OCI-LY7 (cell line): ENCODE measurements at regions not wholly inside any gene's neighbourhood (a gene's known extent, or its start where the extent isn't known, plus 50 kb on each side); places are given as distances from the start of the nearest gene placed in this dataset.

Source experiments
- BruUV-seq: library from RNA; stranded (reverse); fragments of 400-500 nt; replicated peaks from 2 replicates; lab custom pipeline; 2021; lab: Mats Ljungman, UMichigan
- CTCF ChIA-PET: fragments of 300-600 bp; sonication (Branson Sonifier 250); formaldehyde crosslinking; loops from one replicate; lab custom pipeline; 2022; ENCODE audit warnings: antibody characterized with exemption; ENCODE audit not compliant: unreplicated experiment; lab: Charles Lee
- POLR2A ChIA-PET: fragments of 300-600 bp; sonication (Branson Sonifier 250); formaldehyde crosslinking; loops from one replicate; lab custom pipeline; 2022; ENCODE audit warnings: antibody characterized with exemption; lab: Charles Lee
- DNase-seq: peaks from one replicate; pipeline ENCODE4 v3.0.0-alpha.2; 2015; ENCODE audit warnings: low spot score
- H2AFZ ChIP-seq: fragments of 200-600 bp; sonication (generic), shearing (Covaris generic); 2 replicates; pipeline ENCODE4 v1.6.1; 2014; ENCODE audit warnings: mild to moderate bottlenecking, antibody characterized with exemption, low read length, moderate library complexity
- H3K27ac ChIP-seq: fragments of 200-600 bp; sonication (generic); 2 replicates; pipeline ENCODE4 v1.5.1; 2014; ENCODE audit warnings: mixed run types, low read depth, mild to moderate bottlenecking, moderate library complexity, low read length, inconsistent platforms; ENCODE audit not compliant: poor library complexity, severe bottlenecking
- H3K36me3 ChIP-seq: fragments of 200-600 bp; sonication (generic); 2 replicates; pipeline ENCODE4 v1.6.1; 2014; ENCODE audit warnings: mild to moderate bottlenecking, antibody characterized with exemption, low read length, moderate library complexity, mixed read lengths; ENCODE audit not compliant: insufficient read depth
- H3K4me1 ChIP-seq: fragments of 200-600 bp; sonication (generic); 2 replicates; pipeline ENCODE4 v1.5.1; 2014; ENCODE audit warnings: mild to moderate bottlenecking, low read length; ENCODE audit not compliant: insufficient read depth, poor library complexity, severe bottlenecking
- H3K4me2 ChIP-seq: fragments of 200-600 bp; sonication (generic); 2 replicates; pipeline ENCODE4 v1.6.1; 2014; ENCODE audit warnings: mild to moderate bottlenecking, low read length
- H3K4me3 ChIP-seq: fragments of 200-600 bp; sonication (generic); 2 replicates; pipeline ENCODE4 v1.5.1; 2014; ENCODE audit warnings: mild to moderate bottlenecking, low read depth, low read length; ENCODE audit not compliant: poor library complexity, severe bottlenecking
- H3K79me2 ChIP-seq: fragments of 200-600 bp; sonication (generic); 2 replicates; pipeline ENCODE4 v1.6.1; 2016; ENCODE audit warnings: low read depth, mild to moderate bottlenecking, low read length, moderate library complexity, mixed read lengths; ENCODE audit not compliant: insufficient read depth
- H3K9me2 ChIP-seq: fragments of 200-600 bp; sonication (generic); 2 replicates; pipeline ENCODE4 v1.6.1; 2016; ENCODE audit warnings: mild to moderate bottlenecking, low read length, mixed read lengths; ENCODE audit not compliant: insufficient read depth
- H3K9me3 ChIP-seq: fragments of 200-600 bp; sonication (generic); 2 replicates; pipeline ENCODE4 v1.6.1; 2014; ENCODE audit warnings: mild to moderate bottlenecking, mixed run types, low read length, mixed read lengths
- H4K20me1 ChIP-seq: fragments of 200-600 bp; sonication (generic); 2 replicates; pipeline ENCODE4 v1.6.1; 2014; ENCODE audit warnings: mild to moderate bottlenecking, antibody characterized with exemption, low read length, moderate library complexity, mixed read lengths; ENCODE audit not compliant: insufficient read depth
- CTCF ChIP-seq: fragments of 200-600 bp; sonication (generic); conservative IDR thresholded peaks from 2 replicates; pipeline ENCODE4 v1.5.1; 2014; ENCODE audit warnings: mild to moderate bottlenecking, antibody characterized with exemption, low read length, moderate library complexity, mixed read lengths
- EZH2phosphoT487 ChIP-seq: fragments of 200-600 bp; sonication (generic); IDR thresholded peaks from 2 replicates; pipeline ENCODE4 v1.6.1; 2018; ENCODE audit warnings: low read depth, borderline replicate concordance, mild to moderate bottlenecking, mixed run types, antibody characterized with exemption, low read length, moderate library complexity, mixed read lengths
- intact Hi-C: fragments of 100-400 bp; cut with micrococcal nuclease; formaldehyde crosslinking; loops from one replicate; pipeline ENCODE4 v1.10.0; 2022; ENCODE audit not compliant: unreplicated experiment

GRCh38 chr11:59008947-59009346, 69.7 kb downstream of the GLYATL1 start:
- H3K4me3 ChIP-seq: no peak overlapping the region
- no peaks in the 10 kb centered on the region for H3K36me3 ChIP-seq
- H3K4me2 ChIP-seq: peak overlapping the region; percentile 41; the same call in 1 of the 2 replicates
- H3K9me3 ChIP-seq: no peaks in the 10 kb centered on the region
- H3K27ac ChIP-seq: no peak overlapping the region
- peak overlapping the region; percentile 51; the same call in 1 of the 2 replicates for H2AFZ ChIP-seq
- no peaks in the 10 kb centered on the region for H3K79me2 ChIP-seq
- no peak for DNase-seq
- no peak for TF ChIP-seq CTCF
- ChIA-PET CTCF (no interaction called here), POLR2A (no interaction called here)
- no peaks in the 10 kb centered on the region for H4K20me1 ChIP-seq
- BruUV-seq: no TSS peak
- intact Hi-C loops: no loop called here
- H3K9me2 ChIP-seq: no peaks in the 10 kb centered on the region
- peaks cover 36% of the 10 kb centered on the region for H3K4me1 ChIP-seq

- Histone ChIP-seq H3K27ac (no peak overlapping the region), H3K79me2 (no peaks in the 10 kb centered on the region), H4K20me1 (no peaks in the 10 kb centered on the region), H3K9me3 (no peaks in the 10 kb centered on the region), H3K36me3 (no peaks in the 10 kb centered on the region), H3K9me2 (no peaks in the 10 kb centered on the region), H3K4me3 (peak overlapping the region; percentile 0), H3K4me1 (peaks cover 36% of the 10 kb centered on the region), H2AFZ (peak overlapping the region; percentile 51), H3K4me2 (peak overlapping the region; percentile 41)
- no TSS peak for BruUV-seq
- intact Hi-C loops: no loop called here
- POLR2A ChIA-PET: interaction anchor here (0.9 to 1.1 kb wide), 2 partner anchors 12 to 18 kb away, joined by 3 to 4 read pairs; no protein-coding TSS in a partner anchor
- TF ChIP-seq EZH2phosphoT487: no peak
- no peak for TF ChIP-seq CTCF
- CTCF ChIA-PET: no interaction called here
- DNase-seq: peak; percentile 63
Observed at GRCh38 chr11:59009661-59010060, 70.4 kb downstream of the GLYATL1 start.

DNA sequence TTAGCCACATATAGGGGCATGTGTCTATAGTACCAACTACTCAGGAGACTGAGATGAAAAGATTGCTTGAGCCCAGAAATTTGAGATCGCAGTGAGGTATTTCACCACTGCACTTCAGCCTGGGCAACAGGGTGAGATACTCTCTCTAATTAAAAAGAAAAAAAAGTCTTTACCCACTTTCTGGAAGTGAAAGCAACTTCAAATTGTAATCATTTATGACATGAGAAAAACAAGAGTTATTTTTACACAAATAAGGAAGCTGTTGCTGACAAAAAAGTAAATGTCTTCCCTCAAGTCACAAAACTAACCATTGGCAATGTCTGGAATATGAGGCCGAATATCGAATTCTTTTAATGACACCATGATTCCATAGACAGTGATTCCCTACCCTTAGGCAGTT, 71.4 kb downstream of the GLYATL1 start:
- no peaks in the 10 kb centered on the region for H3K79me2 ChIP-seq
- TF ChIP-seq CTCF (no peak), EZH2phosphoT487 (no peak)
- H3K27ac ChIP-seq: no peak overlapping the region
- no peak for DNase-seq
- no peak overlapping the region for H3K4me3 ChIP-seq
- H2AFZ ChIP-seq: no peak overlapping the region
- H4K20me1 ChIP-seq: no peaks in the 10 kb centered on the region
- H3K9me2 ChIP-seq: no peaks in the 10 kb centered on the region
- H3K9me3 ChIP-seq: no peaks in the 10 kb centered on the region
- CTCF ChIA-PET: no interaction called here
- no TSS peak for BruUV-seq
- intact Hi-C loops: no loop called here
- H3K4me2 ChIP-seq: no peak overlapping the region
- peaks cover 36% of the 10 kb centered on the region for H3K4me1 ChIP-seq
- no peaks in the 10 kb centered on the region for H3K36me3 ChIP-seq
- POLR2A ChIA-PET: interaction anchor here (0.5 to 1.1 kb wide), 2 partner anchors 11 to 289 kb away, joined by 3 to 4 read pairs; no protein-coding TSS in a partner anchor
